PC-9 (cell line): ENCODE measurements at regions not wholly inside any gene's neighbourhood (a gene's known extent, or its start where the extent isn't known, plus 50 kb on each side); places are given as distances from the start of the nearest gene placed in this dataset.

Experiments
- EZH2 ChIP-seq: fragments of 200-600 bp; sonication (generic); IDR thresholded peaks from 2 replicates; pipeline ENCODE4 v1.8.0; 2017; ENCODE audit warnings: antibody characterized with exemption, low read depth
- TF ChIP-seq, protein P1 (sequence below): fragments of 200-600 bp; sonication (generic); conservative IDR thresholded peaks from 2 replicates; pipeline ENCODE4 v1.6.1; 2017; ENCODE audit warnings: mixed run types, antibody characterized with exemption, mild to moderate bottlenecking, moderate library complexity

DNA sequence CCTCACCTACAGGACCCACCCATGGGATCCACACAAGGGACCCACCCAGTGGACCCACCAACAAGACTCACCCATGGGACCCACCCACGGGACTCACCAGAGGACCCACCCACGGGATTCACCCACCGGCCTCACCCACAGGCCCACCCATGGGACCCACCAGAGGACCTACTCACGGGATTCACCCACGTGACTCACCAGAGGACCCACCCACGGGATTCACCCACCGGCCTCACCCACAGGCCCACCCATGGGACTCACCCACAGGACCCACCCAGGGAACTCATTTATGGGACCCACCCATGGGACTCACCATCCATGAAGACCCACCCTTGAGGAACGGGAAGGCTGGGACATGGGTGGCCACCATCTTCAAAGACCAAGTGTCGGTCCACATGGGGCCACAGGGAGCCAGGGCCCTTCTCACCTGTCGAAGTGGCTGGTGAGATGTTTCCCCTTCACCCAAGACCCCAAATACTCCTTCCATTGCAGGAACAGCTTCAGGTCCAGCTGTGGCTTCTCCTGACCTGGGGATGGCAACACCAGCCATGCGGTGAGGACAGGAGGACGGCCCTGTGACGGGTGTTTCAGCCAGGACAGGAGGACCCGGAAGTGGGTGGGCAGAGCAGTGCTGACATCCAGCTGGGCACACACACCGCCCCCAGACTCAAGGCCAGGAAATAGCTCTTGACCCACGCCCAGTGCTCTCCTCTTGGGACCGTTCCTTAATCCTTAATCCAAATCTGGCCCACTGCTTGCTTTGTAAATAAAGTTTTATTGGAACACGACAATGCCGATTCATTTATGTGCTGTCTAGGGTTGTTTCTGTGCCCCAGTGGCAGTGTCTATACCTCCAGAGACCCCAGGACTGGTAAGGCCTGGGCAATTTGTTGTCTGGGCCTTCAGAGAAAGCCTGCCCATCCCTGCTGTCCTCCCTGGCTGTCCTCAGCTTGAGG is 1005.1 kb downstream of the BRD1 start:
- TF ChIP-seq, protein P1, sequence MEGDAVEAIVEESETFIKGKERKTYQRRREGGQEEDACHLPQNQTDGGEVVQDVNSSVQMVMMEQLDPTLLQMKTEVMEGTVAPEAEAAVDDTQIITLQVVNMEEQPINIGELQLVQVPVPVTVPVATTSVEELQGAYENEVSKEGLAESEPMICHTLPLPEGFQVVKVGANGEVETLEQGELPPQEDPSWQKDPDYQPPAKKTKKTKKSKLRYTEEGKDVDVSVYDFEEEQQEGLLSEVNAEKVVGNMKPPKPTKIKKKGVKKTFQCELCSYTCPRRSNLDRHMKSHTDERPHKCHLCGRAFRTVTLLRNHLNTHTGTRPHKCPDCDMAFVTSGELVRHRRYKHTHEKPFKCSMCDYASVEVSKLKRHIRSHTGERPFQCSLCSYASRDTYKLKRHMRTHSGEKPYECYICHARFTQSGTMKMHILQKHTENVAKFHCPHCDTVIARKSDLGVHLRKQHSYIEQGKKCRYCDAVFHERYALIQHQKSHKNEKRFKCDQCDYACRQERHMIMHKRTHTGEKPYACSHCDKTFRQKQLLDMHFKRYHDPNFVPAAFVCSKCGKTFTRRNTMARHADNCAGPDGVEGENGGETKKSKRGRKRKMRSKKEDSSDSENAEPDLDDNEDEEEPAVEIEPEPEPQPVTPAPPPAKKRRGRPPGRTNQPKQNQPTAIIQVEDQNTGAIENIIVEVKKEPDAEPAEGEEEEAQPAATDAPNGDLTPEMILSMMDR = no peak
- no peak for TF ChIP-seq EZH2
